MM.1S (cell line): ENCODE measurements at regions not wholly inside any gene's neighbourhood (a gene's known extent, or its start where the extent isn't known, plus 50 kb on each side); places are given as distances from the start of the nearest gene placed in this dataset.

Source experiments
- DNase-seq: peaks from one replicate; pipeline ENCODE4 v3.0.0-alpha.2; 2015
- H2AFZ ChIP-seq: fragments of 300-600 bp; sonication (generic); 2 replicates; pipeline ENCODE4 v1.6.0; 2016; ENCODE audit warnings: antibody characterized with exemption, low read length
- H3F3A ChIP-seq: fragments of 300-600 bp; sonication (generic); 2 replicates; pipeline ENCODE4 v1.6.1; 2016; ENCODE audit warnings: mild to moderate bottlenecking, antibody characterized with exemption, low read length, moderate library complexity, mixed read lengths; ENCODE audit not compliant: insufficient read depth
- H3K27ac ChIP-seq: fragments of 300-600 bp; sonication (generic); 2 replicates; pipeline ENCODE4 v1.5.1; 2016; ENCODE audit warnings: mild to moderate bottlenecking, low read length
- H3K27me3 ChIP-seq: fragments of 300-600 bp; sonication (generic); replicated peaks from 2 replicates; pipeline ENCODE4 v1.6.0; 2016; ENCODE audit warnings: low read length; ENCODE audit not compliant: insufficient read depth
- H3K36me3 ChIP-seq: fragments of 300-600 bp; sonication (generic); replicated peaks from 2 replicates; pipeline ENCODE4 v1.6.1; 2016; ENCODE audit warnings: mild to moderate bottlenecking, low read length, mixed read lengths; ENCODE audit not compliant: insufficient read depth
- H3K4me1 ChIP-seq: fragments of 300-600 bp; sonication (generic); 2 replicates; pipeline ENCODE4 v1.6.1; 2016; ENCODE audit warnings: low read length, mixed read lengths
- H3K4me2 ChIP-seq: fragments of 300-600 bp; sonication (generic); 2 replicates; pipeline ENCODE4 v1.6.0; 2016; ENCODE audit warnings: low read depth, low read length
- H3K4me3 ChIP-seq: fragments of 300-600 bp; sonication (generic); 2 replicates; pipeline ENCODE4 v1.5.1; 2016; ENCODE audit warnings: low read length, mixed read lengths
- H3K79me2 ChIP-seq: fragments of 300-600 bp; sonication (generic); 2 replicates; pipeline ENCODE4 v1.6.1; 2016; ENCODE audit warnings: mixed run types, low read length, mixed read lengths
- H3K9ac ChIP-seq: fragments of 300-600 bp; sonication (generic); 2 replicates; pipeline ENCODE4 v1.6.1; 2016; ENCODE audit warnings: low read length, mixed read lengths
- H3K9me2 ChIP-seq: fragments of 300-600 bp; sonication (generic); replicated peaks from 2 replicates; pipeline ENCODE4 v1.6.1; 2016; ENCODE audit warnings: mild to moderate bottlenecking, low read length, mixed read lengths; ENCODE audit not compliant: insufficient read depth
- H3K9me3 ChIP-seq: fragments of 300-600 bp; sonication (generic); replicated peaks from 2 replicates; pipeline ENCODE4 v1.6.1; 2016; ENCODE audit warnings: mild to moderate bottlenecking, low read length, mixed read lengths; ENCODE audit not compliant: insufficient read depth
- H4K20me1 ChIP-seq: fragments of 300-600 bp; sonication (generic); 2 replicates; pipeline ENCODE4 v1.6.1; 2016; ENCODE audit warnings: mild to moderate bottlenecking, low read length, moderate library complexity, mixed read lengths; ENCODE audit not compliant: insufficient read depth
- EZH2 ChIP-seq: fragments of 300-600 bp; sonication (generic); optimal IDR thresholded peaks from 2 replicates; pipeline ENCODE3; 2017; ENCODE audit warnings: low read depth, mild to moderate bottlenecking, antibody characterized with exemption, low read length, mixed read lengths
- EZH2phosphoT487 ChIP-seq: fragments of 300-600 bp; sonication (generic); IDR thresholded peaks from 2 replicates; pipeline ENCODE4 v1.6.1; 2018; ENCODE audit warnings: antibody characterized with exemption, low read length
- TF ChIP-seq, protein P1 (sequence below): fragments of 300-600 bp; sonication (generic); IDR thresholded peaks from 2 replicates; pipeline ENCODE4 v1.5.1; 2016; ENCODE audit warnings: antibody characterized with exemption, low read length, mixed read lengths

DNA sequence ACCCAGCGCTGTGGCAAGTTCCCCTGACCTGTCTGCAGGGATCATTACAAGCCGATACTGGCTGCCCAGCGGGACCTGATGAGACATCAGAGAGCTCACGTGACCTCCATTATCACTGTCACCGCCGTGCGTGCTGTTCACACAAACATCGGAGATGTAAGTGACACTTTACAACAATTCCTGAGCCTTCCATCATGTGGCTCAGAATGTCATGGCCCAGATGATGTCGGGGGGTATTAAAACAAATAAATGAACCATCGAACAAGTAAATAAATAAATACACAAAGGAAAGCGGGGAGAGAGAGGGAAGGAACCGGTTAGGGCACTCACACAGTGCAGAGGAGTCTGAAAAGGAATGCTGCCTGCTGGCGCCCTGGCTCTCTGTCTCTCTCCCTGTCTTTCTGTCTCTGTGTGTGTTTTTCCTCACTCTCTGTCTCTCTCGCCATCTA lies 195.1 kb downstream of the BMP7 start:
- no peak overlapping the region for H3K4me2 ChIP-seq
- TF ChIP-seq EZH2phosphoT487 (no peak), EZH2 (no peak)
- TF ChIP-seq, protein P1, sequence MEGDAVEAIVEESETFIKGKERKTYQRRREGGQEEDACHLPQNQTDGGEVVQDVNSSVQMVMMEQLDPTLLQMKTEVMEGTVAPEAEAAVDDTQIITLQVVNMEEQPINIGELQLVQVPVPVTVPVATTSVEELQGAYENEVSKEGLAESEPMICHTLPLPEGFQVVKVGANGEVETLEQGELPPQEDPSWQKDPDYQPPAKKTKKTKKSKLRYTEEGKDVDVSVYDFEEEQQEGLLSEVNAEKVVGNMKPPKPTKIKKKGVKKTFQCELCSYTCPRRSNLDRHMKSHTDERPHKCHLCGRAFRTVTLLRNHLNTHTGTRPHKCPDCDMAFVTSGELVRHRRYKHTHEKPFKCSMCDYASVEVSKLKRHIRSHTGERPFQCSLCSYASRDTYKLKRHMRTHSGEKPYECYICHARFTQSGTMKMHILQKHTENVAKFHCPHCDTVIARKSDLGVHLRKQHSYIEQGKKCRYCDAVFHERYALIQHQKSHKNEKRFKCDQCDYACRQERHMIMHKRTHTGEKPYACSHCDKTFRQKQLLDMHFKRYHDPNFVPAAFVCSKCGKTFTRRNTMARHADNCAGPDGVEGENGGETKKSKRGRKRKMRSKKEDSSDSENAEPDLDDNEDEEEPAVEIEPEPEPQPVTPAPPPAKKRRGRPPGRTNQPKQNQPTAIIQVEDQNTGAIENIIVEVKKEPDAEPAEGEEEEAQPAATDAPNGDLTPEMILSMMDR = no peak
- H3K27ac ChIP-seq = no peak overlapping the region
- no peaks in the 10 kb centered on the region for H3F3A ChIP-seq
- peaks cover 39% of the 10 kb centered on the region for H3K27me3 ChIP-seq
- no peaks in the 10 kb centered on the region for H3K36me3 ChIP-seq
- H2AFZ ChIP-seq = no peak overlapping the region
- H3K9me2 ChIP-seq = no peaks in the 10 kb centered on the region
- H3K9ac ChIP-seq = no peak overlapping the region
- H3K79me2 ChIP-seq = no peaks in the 10 kb centered on the region
- no peaks in the 10 kb centered on the region for H3K9me3 ChIP-seq
- H3K4me3 ChIP-seq = no peak overlapping the region
- DNase-seq = no peak
- no peaks in the 10 kb centered on the region for H3K4me1 ChIP-seq
- H4K20me1 ChIP-seq = no peaks in the 10 kb centered on the region

DNA sequence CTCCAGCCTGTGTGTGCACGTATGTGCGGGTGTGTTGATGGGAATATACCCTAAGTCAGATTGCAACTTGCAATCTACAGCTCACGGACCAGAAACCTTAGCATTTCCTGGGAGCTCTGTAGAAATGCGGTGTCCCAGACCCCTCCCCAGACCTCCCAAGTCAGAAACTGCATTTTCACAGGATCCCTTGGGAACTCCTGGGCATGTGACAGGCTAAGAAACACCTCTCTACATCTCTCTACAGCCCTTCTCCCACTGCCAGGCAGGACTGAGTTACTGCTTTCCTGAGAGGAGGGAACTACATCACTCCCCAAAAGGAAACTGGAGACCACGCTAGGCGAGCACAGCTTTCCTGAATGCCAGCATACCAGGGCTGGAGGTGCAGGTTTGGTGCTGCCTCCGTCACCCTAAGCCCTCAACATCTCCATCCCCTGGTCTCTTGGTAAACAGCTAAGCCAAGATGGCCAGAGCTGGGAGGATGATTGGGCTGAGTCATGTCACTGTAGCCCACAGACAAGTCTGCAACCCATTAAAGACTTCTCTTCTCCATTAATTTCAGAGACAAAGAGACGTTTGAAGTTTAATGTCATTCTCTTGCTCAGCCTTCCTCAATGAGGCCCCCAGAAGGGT lies 194.4 kb downstream of the BMP7 start:
- H3K27me3 ChIP-seq = peaks cover 39% of the 10 kb centered on the region
- H3K4me3 ChIP-seq = no peak overlapping the region
- H3K9me2 ChIP-seq = no peaks in the 10 kb centered on the region
- no peaks in the 10 kb centered on the region for H4K20me1 ChIP-seq
- TF ChIP-seq, protein P1 = no peak
- TF ChIP-seq EZH2phosphoT487 = no peak
- TF ChIP-seq EZH2 = no peak
- H3K79me2 ChIP-seq = no peaks in the 10 kb centered on the region
- H3K27ac ChIP-seq = no peak overlapping the region
- no peaks in the 10 kb centered on the region for H3F3A ChIP-seq
- no peaks in the 10 kb centered on the region for H3K36me3 ChIP-seq
- no peak for DNase-seq
- no peak overlapping the region for H3K9ac ChIP-seq
- no peaks in the 10 kb centered on the region for H3K9me3 ChIP-seq
- no peak overlapping the region for H3K4me2 ChIP-seq
- H2AFZ ChIP-seq = no peak overlapping the region
- H3K4me1 ChIP-seq = no peaks in the 10 kb centered on the region

DNA sequence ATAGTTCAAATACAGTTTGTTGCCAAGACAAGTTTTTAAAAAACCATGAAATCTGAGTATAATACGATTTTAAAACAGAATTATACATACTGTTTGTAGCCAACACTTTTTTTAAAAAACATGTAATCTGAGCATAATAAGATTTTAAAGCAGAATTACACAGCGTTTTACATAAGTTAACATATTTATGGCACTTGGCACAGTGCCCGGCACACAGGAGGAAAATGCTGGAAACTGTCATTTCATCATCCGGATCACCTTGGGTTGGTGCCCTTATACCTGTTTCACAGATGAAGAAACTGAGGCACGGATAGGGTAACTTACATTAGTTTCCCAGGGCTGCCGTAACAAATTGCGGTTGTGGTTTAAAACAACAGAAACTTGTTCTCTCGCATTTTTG lies 193.0 kb downstream of the BMP7 start:
- no peak overlapping the region for H3K4me2 ChIP-seq
- no peak overlapping the region for H3K4me3 ChIP-seq
- no peaks in the 10 kb centered on the region for H3F3A ChIP-seq
- H3K9me2 ChIP-seq = no peaks in the 10 kb centered on the region
- H3K36me3 ChIP-seq = no peaks in the 10 kb centered on the region
- H2AFZ ChIP-seq = no peak overlapping the region
- no peak overlapping the region for H3K9ac ChIP-seq
- TF ChIP-seq EZH2phosphoT487 = no peak
- TF ChIP-seq, protein P1 = no peak
- no peak for TF ChIP-seq EZH2
- peaks cover 47% of the 10 kb centered on the region for H3K27me3 ChIP-seq
- no peaks in the 10 kb centered on the region for H3K4me1 ChIP-seq
- DNase-seq = no peak
- no peaks in the 10 kb centered on the region for H3K79me2 ChIP-seq
- H3K9me3 ChIP-seq = no peaks in the 10 kb centered on the region
- H3K27ac ChIP-seq = no peak overlapping the region
- H4K20me1 ChIP-seq = no peaks in the 10 kb centered on the region
